ENCODE measurements at regions not wholly inside any gene's neighbourhood (a gene's known extent, or its start where the extent isn't known, plus 50 kb on each side); places are given as distances from the start of the nearest gene placed in this dataset.

DNA sequence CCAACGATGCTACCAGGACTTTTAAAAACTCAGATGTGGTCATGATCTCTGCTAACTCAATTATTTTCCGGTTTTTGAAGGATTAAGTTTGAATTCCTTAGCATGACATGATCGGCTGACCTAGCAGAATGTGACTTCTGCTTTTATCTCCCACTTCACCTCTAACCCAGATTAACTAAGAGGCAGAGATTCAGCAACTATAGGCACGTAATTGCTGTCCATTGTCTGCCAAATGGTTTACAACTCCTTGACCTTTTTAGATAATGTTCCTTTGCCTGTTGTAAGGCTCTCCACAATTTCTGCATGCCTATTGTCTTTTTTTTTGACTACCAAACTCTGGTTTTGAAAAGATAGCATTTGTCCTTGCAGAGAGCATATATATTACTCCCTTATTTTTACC, 268.2 kb downstream of the BRINP1 start:
- peaks cover 2% of the 10 kb centered on the region for H3K9me3 Mint-ChIP-seq
- H3K27ac Mint-ChIP-seq = no peak overlapping the region
- no peaks in the 10 kb centered on the region for H3K36me3 Mint-ChIP-seq (ENCODE audit: low read depth)
- no peaks in the 10 kb centered on the region for H3K4me1 Mint-ChIP-seq (ENCODE audit: low read depth)
- CTCF ChIA-PET = no interaction called here
- no peaks in the 10 kb centered on the region for H3K27me3 Mint-ChIP-seq (ENCODE audit: low read depth)
- no peak for DNase-seq
- H3K4me3 Mint-ChIP-seq = no peak overlapping the region
- intact Hi-C loops (cut with micrococcal nuclease) = no loop called here

DNA sequence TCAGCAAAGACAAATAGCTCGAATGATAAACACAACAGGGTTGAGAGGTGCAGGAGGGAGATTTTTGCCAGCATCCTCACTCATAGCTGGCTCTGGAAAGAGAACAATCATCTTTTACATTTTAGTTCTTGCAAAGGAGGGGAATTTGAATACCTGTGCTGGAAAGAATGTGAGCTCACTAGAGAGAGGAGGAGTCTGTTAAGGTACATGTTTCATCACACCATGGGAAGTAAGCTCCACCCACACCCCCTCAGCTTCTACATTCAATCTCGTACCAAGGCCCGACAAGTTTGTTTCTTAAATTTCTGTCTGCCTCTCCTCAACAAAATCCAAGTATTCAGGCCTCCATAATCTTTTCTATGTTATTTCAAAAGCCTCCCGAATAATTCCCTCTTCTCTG, 254.6 kb downstream of the BRINP1 start:
- CTCF ChIA-PET = no interaction called here
- no peaks in the 10 kb centered on the region for H3K4me1 Mint-ChIP-seq (ENCODE audit: low read depth)
- H3K36me3 Mint-ChIP-seq (ENCODE audit: low read depth) = no peaks in the 10 kb centered on the region
- peaks cover 5% of the 10 kb centered on the region for H3K9me3 Mint-ChIP-seq
- H3K27me3 Mint-ChIP-seq (ENCODE audit: low read depth) = no peaks in the 10 kb centered on the region
- no peak overlapping the region for H3K4me3 Mint-ChIP-seq
- H3K27ac Mint-ChIP-seq = no peak overlapping the region
- DNase-seq = no peak
- intact Hi-C loops (cut with micrococcal nuclease) = no loop called here

All from activated naive CD4-positive, alpha-beta T cell treated with anti-CD3 and anti-CD28 coated beads for 36 hours (primary cell).